Activated CD8-positive, alpha-beta T cell treated with anti-CD3 and anti-CD28 coated beads, Interleukin-2, amount 10 ng/mL, durations not matched to agents 7 days and 5 days (primary cell): ENCODE measurements at regions not wholly inside any gene's neighbourhood (a gene's known extent, or its start where the extent isn't known, plus 50 kb on each side); places are given as distances from the start of the nearest gene placed in this dataset.

Source experiments
- ATAC-seq: fragments of 150-1000 bp; cut with Tn5 transposase; one replicate; pipeline ENCODE4 v1.10.0; 2021; ENCODE audit warnings: moderate library complexity
- CTCF ChIA-PET: fragments of 350-600 bp; sonication (Branson Sonifier 250); formaldehyde crosslinking; loops from one replicate; lab custom pipeline; 2021; ENCODE audit warnings: antibody characterized with exemption; lab: Charles Lee
- POLR2A ChIA-PET: fragments of 350-600 bp; sonication (Branson Sonifier 250); formaldehyde crosslinking; loops from one replicate; lab custom pipeline; 2021; ENCODE audit warnings: antibody characterized with exemption; lab: Charles Lee
- DNase-seq: peaks from one replicate; pipeline ENCODE4 v3.0.0-alpha.2; 2020
- H3K27ac Mint-ChIP-seq: one replicate; pipeline ENCODE4 v1.8.0; 2021; ENCODE audit warnings: mild to moderate bottlenecking, mixed read lengths
- H3K27me3 Mint-ChIP-seq: one replicate; pipeline ENCODE4 v1.8.0; 2021; ENCODE audit warnings: low read depth, mixed read lengths
- H3K36me3 Mint-ChIP-seq: one replicate; pipeline ENCODE4 v1.8.0; 2021; ENCODE audit warnings: low read depth, mixed read lengths
- H3K4me1 Mint-ChIP-seq: one replicate; pipeline ENCODE4 v1.8.0; 2021; ENCODE audit warnings: low read depth, mixed read lengths
- H3K4me3 Mint-ChIP-seq: one replicate; pipeline ENCODE4 v1.8.0; 2021; ENCODE audit warnings: mild to moderate bottlenecking, mixed read lengths
- H3K9me3 Mint-ChIP-seq: one replicate; pipeline ENCODE4 v1.8.0; 2022; ENCODE audit warnings: mixed read lengths; ENCODE audit not compliant: insufficient read depth

DNA sequence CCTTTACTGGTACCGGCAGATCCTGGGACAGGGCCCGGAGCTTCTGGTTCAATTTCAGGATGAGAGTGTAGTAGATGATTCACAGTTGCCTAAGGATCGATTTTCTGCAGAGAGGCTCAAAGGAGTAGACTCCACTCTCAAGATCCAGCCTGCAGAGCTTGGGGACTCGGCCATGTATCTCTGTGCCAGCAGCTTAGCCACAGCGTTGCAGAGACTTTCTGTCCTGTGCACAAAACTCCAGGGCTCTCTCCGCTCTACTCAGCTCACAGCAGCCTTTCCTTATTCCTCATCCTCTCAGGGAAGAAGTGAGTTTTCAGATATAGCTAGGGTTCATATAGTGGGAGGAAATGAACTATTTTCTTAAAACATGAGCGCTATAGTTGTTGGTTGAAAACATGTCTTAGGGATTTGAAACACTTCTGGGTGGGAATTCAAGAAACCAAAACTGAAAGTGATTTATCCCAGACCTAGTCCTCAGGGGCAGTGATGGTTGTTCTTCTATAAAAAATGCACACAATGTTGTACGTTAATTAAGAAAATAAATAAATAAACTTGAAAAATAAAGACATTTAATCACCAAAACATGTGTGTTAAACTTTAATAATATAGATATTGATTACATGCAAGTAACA, 150.2 kb upstream of the PRSS58 start:
- ChIA-PET POLR2A (no interaction called here), CTCF (interaction anchor here (0.7 to 2.7 kb wide), 5 partner anchors 10 to 71 kb away, joined by 3 to 20 read pairs (median 4); no protein-coding TSS in a partner anchor)
- Mint-ChIP-seq H3K36me3 (no peaks in the 10 kb centered on the region), H3K4me1 (peaks cover 14% of the 10 kb centered on the region), H3K4me3 (no peak overlapping the region), H3K9me3 (no peaks in the 10 kb centered on the region), H3K27me3 (peaks cover 6% of the 10 kb centered on the region), H3K27ac (no peak overlapping the region)
- DNase-seq (no peak), ATAC-seq (no peak)

- H3K27ac Mint-ChIP-seq = no peak overlapping the region
- no peaks in the 10 kb centered on the region for H3K9me3 Mint-ChIP-seq
- ChIA-PET CTCF (interaction anchor here (1.1 kb wide), 1 partner anchor 91 kb away, joined by 3 read pairs; no protein-coding TSS in a partner anchor), POLR2A (no interaction called here)
- peaks cover 10% of the 10 kb centered on the region for H3K4me1 Mint-ChIP-seq
- ATAC-seq (no peak), DNase-seq (no peak)
- no peaks in the 10 kb centered on the region for H3K36me3 Mint-ChIP-seq
- H3K27me3 Mint-ChIP-seq = peaks cover 18% of the 10 kb centered on the region
- no peak overlapping the region for H3K4me3 Mint-ChIP-seq
These were observed 147.4 kb upstream of the PRSS58 start for GRCh38 chr7:142405122-142405765.

DNA sequence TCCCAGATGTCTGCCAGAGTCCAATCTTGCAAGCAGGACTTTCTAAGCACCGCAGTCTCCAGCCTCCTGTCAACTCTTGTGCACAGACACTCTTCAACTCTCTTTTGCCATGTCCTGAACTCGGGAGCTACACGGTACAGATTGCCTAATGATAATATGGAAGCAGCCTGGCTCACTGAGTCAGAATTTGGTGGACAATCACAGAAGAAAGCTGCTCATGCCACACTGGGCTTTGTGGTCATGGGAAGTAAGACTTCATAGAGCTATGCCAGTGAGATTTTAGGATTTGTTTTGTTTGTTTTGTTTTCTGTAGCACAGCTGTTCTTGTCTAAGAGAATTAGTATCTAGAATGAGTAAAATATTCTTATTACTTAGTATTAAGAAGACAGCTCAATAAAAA, 144.1 kb upstream of the PRSS58 start:
- H3K36me3 Mint-ChIP-seq = no peaks in the 10 kb centered on the region

DNA sequence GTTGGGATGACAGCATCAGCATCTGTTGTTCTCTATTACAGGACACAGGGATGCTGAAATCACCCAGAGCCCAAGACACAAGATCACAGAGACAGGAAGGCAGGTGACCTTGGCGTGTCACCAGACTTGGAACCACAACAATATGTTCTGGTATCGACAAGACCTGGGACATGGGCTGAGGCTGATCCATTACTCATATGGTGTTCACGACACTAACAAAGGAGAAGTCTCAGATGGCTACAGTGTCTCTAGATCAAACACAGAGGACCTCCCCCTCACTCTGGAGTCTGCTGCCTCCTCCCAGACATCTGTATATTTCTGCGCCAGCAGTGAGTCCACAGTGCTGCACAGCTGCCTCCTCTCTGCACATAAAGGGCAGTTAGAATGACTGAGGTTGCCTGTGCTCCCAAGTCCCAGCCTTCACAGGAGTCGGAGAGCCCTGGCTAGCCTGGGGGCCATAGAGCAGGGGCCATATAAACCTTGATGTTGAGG, 142.2 kb upstream of the PRSS58 start:
- H3K4me3 Mint-ChIP-seq = no peak overlapping the region
- no peak overlapping the region for H3K27ac Mint-ChIP-seq
- peak; percentile 36 for ATAC-seq
- H3K36me3 Mint-ChIP-seq = no peaks in the 10 kb centered on the region
- H3K27me3 Mint-ChIP-seq = peaks cover 28% of the 10 kb centered on the region
- H3K9me3 Mint-ChIP-seq = no peaks in the 10 kb centered on the region
- ChIA-PET POLR2A (no interaction called here), CTCF (no interaction called here)
- DNase-seq = no peak
- H3K4me1 Mint-ChIP-seq = no peaks in the 10 kb centered on the region

More for the DNA sequence above, 144.1 kb upstream of the PRSS58 start:
- Mint-ChIP-seq H3K4me1 (no peaks in the 10 kb centered on the region), H3K27ac (no peak overlapping the region), H3K27me3 (peaks cover 20% of the 10 kb centered on the region), H3K4me3 (no peak overlapping the region), H3K9me3 (no peaks in the 10 kb centered on the region)
- ChIA-PET POLR2A (no interaction called here), CTCF (interaction anchor here (1.0 to 1.7 kb wide), 5 partner anchors 12 to 96 kb away, joined by 3 to 10 read pairs (median 3); no protein-coding TSS in a partner anchor)
- ATAC-seq (no peak), DNase-seq (no peak)

DNA sequence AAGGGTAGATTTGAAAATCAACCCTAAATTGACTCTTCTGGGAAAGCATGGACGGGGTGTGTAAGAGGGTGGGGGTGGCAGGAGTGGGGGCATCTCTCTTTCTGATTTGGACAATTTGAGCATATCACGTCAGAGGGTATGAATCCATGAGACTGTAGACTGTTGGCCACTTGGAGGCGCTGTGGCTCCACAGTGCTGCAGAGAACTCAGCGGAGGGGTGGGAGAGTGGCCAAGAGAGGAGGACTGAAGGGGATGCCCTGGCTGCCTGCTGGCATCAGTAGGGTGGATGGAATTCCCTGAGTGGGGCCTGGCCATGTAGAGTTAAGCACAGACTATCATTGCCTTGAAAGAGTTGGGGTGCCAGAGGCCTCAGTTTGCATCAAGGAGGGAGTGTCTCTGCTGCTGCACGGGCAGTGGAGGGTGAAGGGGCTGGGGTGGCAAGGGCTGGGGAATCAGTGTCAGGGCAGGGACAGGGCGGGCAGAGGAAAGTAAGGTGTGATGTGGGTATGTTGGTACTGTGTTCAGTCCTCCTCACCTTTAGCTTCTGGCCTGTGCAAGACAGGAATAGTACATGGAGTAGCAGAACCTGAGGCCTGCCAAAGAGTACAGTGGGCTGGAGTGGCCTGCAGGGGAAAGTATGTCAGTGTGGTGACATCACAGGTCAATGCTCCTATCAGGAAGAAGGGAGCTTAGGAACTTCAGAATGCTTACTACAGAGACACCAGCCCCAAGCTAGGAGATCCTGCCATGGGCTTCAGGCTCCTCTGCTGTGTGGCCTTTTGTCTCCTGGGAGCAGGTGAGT, 133.5 kb upstream of the PRSS58 start:
- Mint-ChIP-seq H3K4me3 (peak overlapping the region; percentile 34), H3K27me3 (peaks cover 5% of the 10 kb centered on the region), H3K27ac (peak overlapping the region; percentile 67), H3K9me3 (no peaks in the 10 kb centered on the region), H3K36me3 (no peaks in the 10 kb centered on the region), H3K4me1 (peaks cover 4% of the 10 kb centered on the region)
- DNase-seq (peak; percentile 57), ATAC-seq (peak; percentile 66)
- POLR2A ChIA-PET = interaction anchor here (0.7 to 1.1 kb wide), 2 partner anchors 407 to 419 kb away, joined by 3 to 6 read pairs; no protein-coding TSS in a partner anchor
- CTCF ChIA-PET = interaction anchor here (0.5 to 1.5 kb wide), 13 partner anchors 21 to 420 kb away, joined by 3 to 5 read pairs (median 3); no protein-coding TSS in a partner anchor

DNA sequence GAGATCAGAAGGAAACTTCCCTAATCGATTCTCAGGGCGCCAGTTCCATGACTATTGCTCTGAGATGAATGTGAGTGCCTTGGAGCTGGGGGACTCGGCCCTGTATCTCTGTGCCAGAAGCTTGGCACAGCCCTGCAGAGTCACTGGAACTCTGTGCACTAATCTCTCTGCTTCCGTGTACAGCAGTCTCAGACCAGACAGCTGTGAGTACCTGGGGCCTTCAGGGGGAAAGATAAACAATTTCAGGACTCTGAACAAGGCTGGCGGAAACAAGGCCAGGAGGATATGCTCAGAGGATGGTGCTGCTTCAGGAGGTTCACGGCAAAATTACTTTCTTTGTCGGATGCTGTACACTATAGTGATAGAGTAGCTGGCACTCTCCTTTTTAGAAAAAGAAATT, 131.7 kb upstream of the PRSS58 start:
- Mint-ChIP-seq H3K4me1 (peaks cover 14% of the 10 kb centered on the region), H3K27ac (no peak overlapping the region), H3K36me3 (no peaks in the 10 kb centered on the region), H3K4me3 (no peak overlapping the region), H3K27me3 (no peaks in the 10 kb centered on the region), H3K9me3 (no peaks in the 10 kb centered on the region)
- POLR2A ChIA-PET = no interaction called here
- no peak for ATAC-seq
- no peak for DNase-seq
- CTCF ChIA-PET = interaction anchor here (1.3 to 1.5 kb wide), 2 partner anchors 88 to 429 kb away, joined by 3 to 4 read pairs; no protein-coding TSS in a partner anchor

GRCh38 chr7:142385491-142386340, 127.9 kb upstream of the PRSS58 start:
- ChIA-PET POLR2A (no interaction called here), CTCF (interaction anchor here (0.6 to 7.3 kb wide), 28 partner anchors 9 to 617 kb away, joined by 3 to 109 read pairs (median 6); no protein-coding TSS in a partner anchor)
- H3K4me3 Mint-ChIP-seq = peak overlapping the region; percentile 22
- no peaks in the 10 kb centered on the region for H3K36me3 Mint-ChIP-seq
- ATAC-seq (peak; percentile 58), DNase-seq (peak; percentile 67)
- H3K27ac Mint-ChIP-seq = peak overlapping the region; percentile 26
- no peaks in the 10 kb centered on the region for H3K27me3 Mint-ChIP-seq
- no peaks in the 10 kb centered on the region for H3K9me3 Mint-ChIP-seq
- H3K4me1 Mint-ChIP-seq = peaks cover 36% of the 10 kb centered on the region

DNA sequence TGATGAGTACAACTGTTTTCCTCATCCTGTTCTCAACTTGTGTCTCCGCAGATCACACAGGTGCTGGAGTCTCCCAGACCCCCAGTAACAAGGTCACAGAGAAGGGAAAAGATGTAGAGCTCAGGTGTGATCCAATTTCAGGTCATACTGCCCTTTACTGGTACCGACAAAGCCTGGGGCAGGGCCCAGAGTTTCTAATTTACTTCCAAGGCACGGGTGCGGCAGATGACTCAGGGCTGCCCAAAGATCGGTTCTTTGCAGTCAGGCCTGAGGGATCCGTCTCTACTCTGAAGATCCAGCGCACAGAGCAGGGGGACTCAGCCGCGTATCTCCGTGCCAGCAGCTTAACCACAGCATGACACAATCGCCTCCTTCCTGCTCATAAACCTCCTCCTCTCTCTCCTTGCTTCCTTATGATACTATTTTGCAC, 126.7 kb upstream of the PRSS58 start:
- Mint-ChIP-seq H3K9me3 (no peaks in the 10 kb centered on the region), H3K36me3 (no peaks in the 10 kb centered on the region), H3K27me3 (no peaks in the 10 kb centered on the region), H3K4me3 (peak overlapping the region; percentile 21), H3K27ac (peak overlapping the region; percentile 69), H3K4me1 (peaks cover 36% of the 10 kb centered on the region)
- CTCF ChIA-PET = interaction anchor here (0.7 to 7.3 kb wide), 22 partner anchors 9 to 618 kb away, joined by 3 to 109 read pairs (median 6); no protein-coding TSS in a partner anchor
- DNase-seq (peak; percentile 68), ATAC-seq (peak; percentile 90)
- POLR2A ChIA-PET = interaction anchor here (1.0 to 1.1 kb wide), 3 partner anchors 423 to 879 kb away, joined by 3 to 4 read pairs (median 3); partner anchors contain the start of gene GSTK1

DNA sequence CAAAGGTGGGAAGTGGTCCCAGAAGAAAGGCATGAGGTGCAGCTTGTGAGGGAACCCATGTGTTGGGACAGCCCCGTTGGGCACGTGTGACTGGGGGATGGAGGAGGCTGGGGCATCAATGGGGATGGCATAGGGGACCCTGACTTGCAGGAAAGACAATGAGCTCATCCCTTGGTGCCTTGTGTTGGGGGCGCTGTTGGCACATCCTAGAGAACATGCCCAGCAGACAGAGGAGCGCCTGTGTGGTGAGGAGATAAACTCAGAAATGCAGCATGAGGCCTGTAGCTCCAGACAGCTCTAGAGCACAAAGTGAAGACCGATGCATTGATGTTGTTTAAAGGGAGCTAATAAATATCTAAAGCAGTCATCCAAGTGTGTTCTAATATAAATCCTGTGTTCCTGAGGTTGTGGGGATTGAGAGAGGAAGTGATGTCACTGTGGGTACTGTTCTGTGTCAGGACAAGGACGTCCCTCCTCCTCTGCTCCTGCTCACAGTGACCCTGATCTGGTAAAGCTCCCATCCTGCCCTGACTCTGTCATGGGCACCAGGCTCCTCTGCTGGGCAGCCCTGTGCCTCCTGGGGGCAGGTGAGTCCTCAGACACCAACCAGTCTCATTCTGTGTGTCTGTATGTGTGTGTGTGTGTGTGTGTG, 126.1 kb upstream of the PRSS58 start:
- H3K36me3 Mint-ChIP-seq = no peaks in the 10 kb centered on the region
- peak overlapping the region; percentile 21 for H3K4me3 Mint-ChIP-seq
- peak; percentile 60 for ATAC-seq
- H3K27me3 Mint-ChIP-seq = no peaks in the 10 kb centered on the region
- peaks cover 36% of the 10 kb centered on the region for H3K4me1 Mint-ChIP-seq
- H3K27ac Mint-ChIP-seq = peak overlapping the region; percentile 69
- ChIA-PET POLR2A (interaction anchor here (1.0 to 1.1 kb wide), 3 partner anchors 423 to 879 kb away, joined by 3 to 4 read pairs (median 3); partner anchors contain the start of gene GSTK1), CTCF (interaction anchor here (0.7 to 7.3 kb wide), 21 partner anchors 9 to 619 kb away, joined by 3 to 109 read pairs (median 5); no protein-coding TSS in a partner anchor)
- peak; percentile 31 for DNase-seq
- H3K9me3 Mint-ChIP-seq = no peaks in the 10 kb centered on the region

DNA sequence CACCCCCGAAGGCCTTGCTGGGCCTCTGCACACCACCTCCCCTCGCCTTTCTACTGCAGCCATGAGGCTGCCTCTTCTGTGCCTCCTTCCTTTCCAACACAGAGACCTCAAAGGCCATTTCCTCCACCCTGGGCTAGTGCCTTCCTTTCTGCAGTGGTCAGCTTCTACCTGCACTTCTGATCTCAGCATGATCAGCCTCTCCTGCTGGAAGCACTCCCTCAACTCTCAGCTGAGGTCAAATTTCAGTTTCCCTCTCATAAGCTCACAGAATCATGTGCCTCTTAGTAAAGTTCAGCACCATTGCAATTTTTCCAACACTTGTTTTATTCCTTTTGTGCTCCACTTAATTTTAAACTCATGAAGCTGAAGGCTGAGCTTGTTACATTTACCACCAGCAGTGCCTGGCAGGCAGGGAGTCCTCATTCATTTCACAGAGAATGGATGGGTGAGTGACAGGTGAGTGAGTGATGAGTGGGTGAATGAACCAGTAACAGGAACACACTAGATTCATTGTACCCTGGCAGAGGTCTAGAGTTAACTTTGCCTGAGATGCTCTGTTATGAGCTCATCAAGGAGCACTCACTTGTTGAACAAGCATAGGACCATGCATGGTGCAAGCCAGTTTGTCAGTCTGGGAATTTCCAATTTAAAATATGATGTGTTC, 124.0 kb upstream of the PRSS58 start:
- Mint-ChIP-seq H3K27ac (peak overlapping the region; percentile 31), H3K36me3 (no peaks in the 10 kb centered on the region), H3K4me3 (no peak overlapping the region), H3K27me3 (peaks cover 4% of the 10 kb centered on the region), H3K9me3 (no peaks in the 10 kb centered on the region), H3K4me1 (peaks cover 36% of the 10 kb centered on the region)
- ATAC-seq (no peak), DNase-seq (no peak)
- ChIA-PET CTCF (interaction anchor here (1.0 to 7.3 kb wide), 2 partner anchors 9 to 24 kb away, joined by 3 to 109 read pairs; no protein-coding TSS in a partner anchor), POLR2A (no interaction called here)
